ENCODE measurements at regions not wholly inside any gene's neighbourhood (a gene's known extent, or its start where the extent isn't known, plus 50 kb on each side); places are given as distances from the start of the nearest gene placed in this dataset.

DNA sequence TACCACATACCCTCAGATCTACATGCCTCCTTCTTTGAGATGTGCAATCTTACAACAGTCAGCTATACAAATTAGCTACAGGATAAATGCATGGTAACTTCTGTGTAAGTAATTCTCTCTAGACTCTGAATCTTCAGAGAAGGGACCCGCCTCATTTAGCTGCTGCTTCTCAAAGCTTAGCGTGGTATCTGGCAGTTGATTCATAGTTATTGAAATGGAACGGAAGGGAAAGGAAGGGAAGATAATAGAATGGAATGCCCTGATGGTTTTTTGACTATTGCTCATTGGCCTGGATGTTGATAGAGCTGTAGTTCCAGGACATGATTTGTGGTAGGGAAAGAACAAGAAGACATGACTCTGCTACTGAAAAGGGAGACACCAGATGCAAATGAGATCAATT is 498.1 kb upstream of the CRIM1 start (continued):
- TF ChIP-seq CBX5 (IDR thresholded peaks at IDR 0.05; ENCODE audit: low read depth, low read length), result no peak
- TF ChIP-seq FOSL1 (IDR thresholded peaks at IDR 0.05; ENCODE audit: insufficient read depth, low read depth, low read length), result no peak
- no peak for TF ChIP-seq CHD1 (IDR thresholded peaks at IDR 0.05; ENCODE audit: low read depth, low read length)
- TF ChIP-seq SP1 (IDR thresholded peaks at IDR 0.05; ENCODE audit: low read depth, low read length), result no peak
- TF ChIP-seq, protein P1, sequence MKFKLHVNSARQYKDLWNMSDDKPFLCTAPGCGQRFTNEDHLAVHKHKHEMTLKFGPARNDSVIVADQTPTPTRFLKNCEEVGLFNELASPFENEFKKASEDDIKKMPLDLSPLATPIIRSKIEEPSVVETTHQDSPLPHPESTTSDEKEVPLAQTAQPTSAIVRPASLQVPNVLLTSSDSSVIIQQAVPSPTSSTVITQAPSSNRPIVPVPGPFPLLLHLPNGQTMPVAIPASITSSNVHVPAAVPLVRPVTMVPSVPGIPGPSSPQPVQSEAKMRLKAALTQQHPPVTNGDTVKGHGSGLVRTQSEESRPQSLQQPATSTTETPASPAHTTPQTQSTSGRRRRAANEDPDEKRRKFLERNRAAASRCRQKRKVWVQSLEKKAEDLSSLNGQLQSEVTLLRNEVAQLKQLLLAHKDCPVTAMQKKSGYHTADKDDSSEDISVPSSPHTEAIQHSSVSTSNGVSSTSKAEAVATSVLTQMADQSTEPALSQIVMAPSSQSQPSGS (IDR thresholded peaks at IDR 0.05; ENCODE audit: low read length), result no peak
- TF ChIP-seq RBBP5 (IDR thresholded peaks at IDR 0.05; ENCODE audit: borderline replicate concordance, low read depth, low read length), result no peak
- TF ChIP-seq, protein P2, sequence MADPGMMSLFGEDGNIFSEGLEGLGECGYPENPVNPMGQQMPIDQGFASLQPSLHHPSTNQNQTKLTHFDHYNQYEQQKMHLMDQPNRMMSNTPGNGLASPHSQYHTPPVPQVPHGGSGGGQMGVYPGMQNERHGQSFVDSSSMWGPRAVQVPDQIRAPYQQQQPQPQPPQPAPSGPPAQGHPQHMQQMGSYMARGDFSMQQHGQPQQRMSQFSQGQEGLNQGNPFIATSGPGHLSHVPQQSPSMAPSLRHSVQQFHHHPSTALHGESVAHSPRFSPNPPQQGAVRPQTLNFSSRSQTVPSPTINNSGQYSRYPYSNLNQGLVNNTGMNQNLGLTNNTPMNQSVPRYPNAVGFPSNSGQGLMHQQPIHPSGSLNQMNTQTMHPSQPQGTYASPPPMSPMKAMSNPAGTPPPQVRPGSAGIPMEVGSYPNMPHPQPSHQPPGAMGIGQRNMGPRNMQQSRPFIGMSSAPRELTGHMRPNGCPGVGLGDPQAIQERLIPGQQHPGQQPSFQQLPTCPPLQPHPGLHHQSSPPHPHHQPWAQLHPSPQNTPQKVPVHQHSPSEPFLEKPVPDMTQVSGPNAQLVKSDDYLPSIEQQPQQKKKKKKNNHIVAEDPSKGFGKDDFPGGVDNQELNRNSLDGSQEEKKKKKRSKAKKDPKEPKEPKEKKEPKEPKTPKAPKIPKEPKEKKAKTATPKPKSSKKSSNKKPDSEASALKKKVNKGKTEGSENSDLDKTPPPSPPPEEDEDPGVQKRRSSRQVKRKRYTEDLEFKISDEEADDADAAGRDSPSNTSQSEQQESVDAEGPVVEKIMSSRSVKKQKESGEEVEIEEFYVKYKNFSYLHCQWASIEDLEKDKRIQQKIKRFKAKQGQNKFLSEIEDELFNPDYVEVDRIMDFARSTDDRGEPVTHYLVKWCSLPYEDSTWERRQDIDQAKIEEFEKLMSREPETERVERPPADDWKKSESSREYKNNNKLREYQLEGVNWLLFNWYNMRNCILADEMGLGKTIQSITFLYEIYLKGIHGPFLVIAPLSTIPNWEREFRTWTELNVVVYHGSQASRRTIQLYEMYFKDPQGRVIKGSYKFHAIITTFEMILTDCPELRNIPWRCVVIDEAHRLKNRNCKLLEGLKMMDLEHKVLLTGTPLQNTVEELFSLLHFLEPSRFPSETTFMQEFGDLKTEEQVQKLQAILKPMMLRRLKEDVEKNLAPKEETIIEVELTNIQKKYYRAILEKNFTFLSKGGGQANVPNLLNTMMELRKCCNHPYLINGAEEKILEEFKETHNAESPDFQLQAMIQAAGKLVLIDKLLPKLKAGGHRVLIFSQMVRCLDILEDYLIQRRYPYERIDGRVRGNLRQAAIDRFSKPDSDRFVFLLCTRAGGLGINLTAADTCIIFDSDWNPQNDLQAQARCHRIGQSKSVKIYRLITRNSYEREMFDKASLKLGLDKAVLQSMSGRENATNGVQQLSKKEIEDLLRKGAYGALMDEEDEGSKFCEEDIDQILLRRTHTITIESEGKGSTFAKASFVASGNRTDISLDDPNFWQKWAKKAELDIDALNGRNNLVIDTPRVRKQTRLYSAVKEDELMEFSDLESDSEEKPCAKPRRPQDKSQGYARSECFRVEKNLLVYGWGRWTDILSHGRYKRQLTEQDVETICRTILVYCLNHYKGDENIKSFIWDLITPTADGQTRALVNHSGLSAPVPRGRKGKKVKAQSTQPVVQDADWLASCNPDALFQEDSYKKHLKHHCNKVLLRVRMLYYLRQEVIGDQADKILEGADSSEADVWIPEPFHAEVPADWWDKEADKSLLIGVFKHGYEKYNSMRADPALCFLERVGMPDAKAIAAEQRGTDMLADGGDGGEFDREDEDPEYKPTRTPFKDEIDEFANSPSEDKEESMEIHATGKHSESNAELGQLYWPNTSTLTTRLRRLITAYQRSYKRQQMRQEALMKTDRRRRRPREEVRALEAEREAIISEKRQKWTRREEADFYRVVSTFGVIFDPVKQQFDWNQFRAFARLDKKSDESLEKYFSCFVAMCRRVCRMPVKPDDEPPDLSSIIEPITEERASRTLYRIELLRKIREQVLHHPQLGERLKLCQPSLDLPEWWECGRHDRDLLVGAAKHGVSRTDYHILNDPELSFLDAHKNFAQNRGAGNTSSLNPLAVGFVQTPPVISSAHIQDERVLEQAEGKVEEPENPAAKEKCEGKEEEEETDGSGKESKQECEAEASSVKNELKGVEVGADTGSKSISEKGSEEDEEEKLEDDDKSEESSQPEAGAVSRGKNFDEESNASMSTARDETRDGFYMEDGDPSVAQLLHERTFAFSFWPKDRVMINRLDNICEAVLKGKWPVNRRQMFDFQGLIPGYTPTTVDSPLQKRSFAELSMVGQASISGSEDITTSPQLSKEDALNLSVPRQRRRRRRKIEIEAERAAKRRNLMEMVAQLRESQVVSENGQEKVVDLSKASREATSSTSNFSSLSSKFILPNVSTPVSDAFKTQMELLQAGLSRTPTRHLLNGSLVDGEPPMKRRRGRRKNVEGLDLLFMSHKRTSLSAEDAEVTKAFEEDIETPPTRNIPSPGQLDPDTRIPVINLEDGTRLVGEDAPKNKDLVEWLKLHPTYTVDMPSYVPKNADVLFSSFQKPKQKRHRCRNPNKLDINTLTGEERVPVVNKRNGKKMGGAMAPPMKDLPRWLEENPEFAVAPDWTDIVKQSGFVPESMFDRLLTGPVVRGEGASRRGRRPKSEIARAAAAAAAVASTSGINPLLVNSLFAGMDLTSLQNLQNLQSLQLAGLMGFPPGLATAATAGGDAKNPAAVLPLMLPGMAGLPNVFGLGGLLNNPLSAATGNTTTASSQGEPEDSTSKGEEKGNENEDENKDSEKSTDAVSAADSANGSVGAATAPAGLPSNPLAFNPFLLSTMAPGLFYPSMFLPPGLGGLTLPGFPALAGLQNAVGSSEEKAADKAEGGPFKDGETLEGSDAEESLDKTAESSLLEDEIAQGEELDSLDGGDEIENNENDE (IDR thresholded peaks at IDR 0.05; ENCODE audit: insufficient replicate concordance, low read length), result no peak

Data from H1 (cell line).